LNCaP clone FGC (cell line): ENCODE measurements at regions not wholly inside any gene's neighbourhood (a gene's known extent, or its start where the extent isn't known, plus 50 kb on each side); places are given as distances from the start of the nearest gene placed in this dataset.
A peak's percentile ranks its signal among the peaks of the same experiment; 100 is the strongest.
"Not testable (repeated sequence)": the region's sequence is repeated elsewhere in the genome, so short reads cannot be mapped to it uniquely, and the experiment has no call there.

Experiments
- DNase-seq: peaks from one replicate; pipeline ENCODE4 v3.0.0-alpha.2; 2011; ENCODE audit warnings: low read depth
- H3K4me3 ChIP-seq: 2 replicates; pipeline ENCODE4 v1.5.1; 2011; ENCODE audit warnings: mild to moderate bottlenecking, low read depth, low read length, control low read depth
- TF ChIP-seq, protein P1 (sequence below): IDR thresholded peaks from 2 replicates; pipeline ENCODE4 v1.5.1; 2012; ENCODE audit warnings: mild to moderate bottlenecking; ENCODE audit not compliant: control insufficient read depth, insufficient read depth; ENCODE audit errors: extremely low read depth

DNA sequence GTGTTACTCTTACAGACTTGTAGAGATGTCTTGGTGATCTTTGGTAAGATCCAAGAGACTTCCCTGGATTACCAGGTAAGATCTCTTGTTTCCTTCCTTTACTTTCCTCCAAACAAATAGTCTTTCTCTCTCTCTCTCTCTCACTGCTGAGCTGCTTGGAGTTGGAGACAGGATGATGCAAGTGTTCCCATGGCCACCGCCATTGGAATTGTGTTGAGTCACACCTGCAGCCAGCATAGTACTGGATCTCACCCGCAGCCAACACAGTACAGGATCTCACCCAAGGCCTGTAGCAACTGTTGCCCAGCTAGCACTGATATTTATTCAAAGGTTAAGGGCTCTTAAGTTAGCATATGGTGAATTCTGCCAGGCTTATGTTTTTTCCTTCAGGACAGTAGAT, 1080.9 kb downstream of the FAT4 start:
- DNase-seq: no peak
- H3K4me3 ChIP-seq: no peak overlapping the region
- TF ChIP-seq, protein P1, sequence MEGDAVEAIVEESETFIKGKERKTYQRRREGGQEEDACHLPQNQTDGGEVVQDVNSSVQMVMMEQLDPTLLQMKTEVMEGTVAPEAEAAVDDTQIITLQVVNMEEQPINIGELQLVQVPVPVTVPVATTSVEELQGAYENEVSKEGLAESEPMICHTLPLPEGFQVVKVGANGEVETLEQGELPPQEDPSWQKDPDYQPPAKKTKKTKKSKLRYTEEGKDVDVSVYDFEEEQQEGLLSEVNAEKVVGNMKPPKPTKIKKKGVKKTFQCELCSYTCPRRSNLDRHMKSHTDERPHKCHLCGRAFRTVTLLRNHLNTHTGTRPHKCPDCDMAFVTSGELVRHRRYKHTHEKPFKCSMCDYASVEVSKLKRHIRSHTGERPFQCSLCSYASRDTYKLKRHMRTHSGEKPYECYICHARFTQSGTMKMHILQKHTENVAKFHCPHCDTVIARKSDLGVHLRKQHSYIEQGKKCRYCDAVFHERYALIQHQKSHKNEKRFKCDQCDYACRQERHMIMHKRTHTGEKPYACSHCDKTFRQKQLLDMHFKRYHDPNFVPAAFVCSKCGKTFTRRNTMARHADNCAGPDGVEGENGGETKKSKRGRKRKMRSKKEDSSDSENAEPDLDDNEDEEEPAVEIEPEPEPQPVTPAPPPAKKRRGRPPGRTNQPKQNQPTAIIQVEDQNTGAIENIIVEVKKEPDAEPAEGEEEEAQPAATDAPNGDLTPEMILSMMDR: no peak

DNA sequence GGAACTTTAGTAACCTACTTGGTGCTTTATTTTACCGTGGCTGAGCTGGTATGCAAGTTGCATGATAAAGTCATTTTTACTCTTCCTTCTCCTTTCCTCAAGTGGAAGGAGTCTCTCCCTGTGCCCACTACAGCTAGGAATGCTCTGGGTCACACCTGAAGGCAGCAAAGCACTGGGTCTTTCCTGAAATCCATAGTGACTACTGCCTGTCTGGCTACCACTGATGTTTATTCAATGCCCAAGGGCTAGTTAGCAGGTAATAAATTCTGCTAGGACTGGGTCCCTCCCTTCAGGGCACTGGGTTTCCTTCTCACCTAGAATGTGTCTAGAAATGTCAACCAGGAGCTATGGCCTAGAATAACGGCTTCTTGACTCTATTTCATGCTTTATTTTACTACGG, 1081.4 kb downstream of the FAT4 start:
- TF ChIP-seq, protein P1: no peak
- no peak for DNase-seq
- no peak overlapping the region for H3K4me3 ChIP-seq

DNA sequence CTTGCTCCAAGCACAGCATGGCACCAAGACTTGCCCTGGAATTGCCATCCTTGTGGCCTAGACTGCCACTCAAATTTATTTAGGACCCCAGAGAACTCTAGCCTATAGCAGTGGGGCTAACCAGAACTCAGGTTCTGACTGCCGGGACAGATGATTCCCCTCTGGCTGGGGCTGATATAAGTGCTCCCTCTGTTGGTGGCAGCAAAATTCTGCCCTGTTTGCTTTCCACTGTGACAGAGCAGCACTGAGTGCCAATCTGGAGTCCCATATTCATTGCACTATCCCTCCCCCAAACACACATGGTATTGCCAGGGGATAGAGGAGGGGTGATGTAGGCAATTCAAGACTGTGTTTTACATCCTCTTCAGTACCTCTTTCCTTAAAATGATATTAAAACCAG, 1081.9 kb downstream of the FAT4 start:
- no peak for DNase-seq
- TF ChIP-seq, protein P1: peak; percentile 31; the same call in 1 of the 2 replicates
- H3K4me3 ChIP-seq: no peak overlapping the region

GRCh38 chr4:126404549-126404948, 1089.8 kb downstream of the FAT4 start:
- DNase-seq: no peak
- no peak overlapping the region for H3K4me3 ChIP-seq
- TF ChIP-seq, protein P1: no peak

GRCh38 chr4:126405369-126405982, 1090.7 kb downstream of the FAT4 start:
- DNase-seq: peak; percentile 10
- no peak overlapping the region for H3K4me3 ChIP-seq
- TF ChIP-seq, protein P1: peak; percentile 68

DNA sequence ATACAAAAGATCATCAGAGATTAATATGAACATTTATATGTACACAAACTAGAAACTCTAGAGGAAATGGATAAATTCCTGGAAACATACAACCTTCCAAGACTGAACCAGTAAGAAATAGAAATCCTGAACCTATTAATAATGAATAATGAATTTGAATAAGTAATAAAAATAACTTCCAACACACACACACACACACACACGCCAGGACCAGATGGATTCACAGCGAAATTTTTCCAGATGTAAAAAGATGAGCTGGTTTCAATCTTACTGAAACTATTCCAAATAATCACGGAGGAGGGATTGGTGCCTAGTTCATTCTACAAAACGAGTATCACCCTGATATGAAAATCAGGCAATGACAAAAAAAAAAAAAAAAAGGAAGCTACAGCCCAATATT, 1095.0 kb downstream of the FAT4 start:
- DNase-seq: no peak
- H3K4me3 ChIP-seq: no peak overlapping the region
- TF ChIP-seq, protein P1: no peak

- H3K4me3 ChIP-seq: no peak overlapping the region
- no peak for DNase-seq
- TF ChIP-seq, protein P1: no peak
Observed at GRCh38 chr4:126411047-126411446, 1096.3 kb downstream of the FAT4 start.

- not testable (repeated sequence) for DNase-seq
Observed at GRCh38 chr4:126412310-126412709, 1097.6 kb downstream of the FAT4 start.

More at GRCh38 chr4:126412310-126412709, 1097.6 kb downstream of the FAT4 start:
- not testable (repeated sequence) for H3K4me3 ChIP-seq
